ENCODE measurements at regions not wholly inside any gene's neighbourhood (a gene's known extent, or its start where the extent isn't known, plus 50 kb on each side); places are given as distances from the start of the nearest gene placed in this dataset.
"Not testable (repeated sequence)": the region's sequence is repeated elsewhere in the genome, so short reads cannot be mapped to it uniquely, and the experiment has no call there.

DNA sequence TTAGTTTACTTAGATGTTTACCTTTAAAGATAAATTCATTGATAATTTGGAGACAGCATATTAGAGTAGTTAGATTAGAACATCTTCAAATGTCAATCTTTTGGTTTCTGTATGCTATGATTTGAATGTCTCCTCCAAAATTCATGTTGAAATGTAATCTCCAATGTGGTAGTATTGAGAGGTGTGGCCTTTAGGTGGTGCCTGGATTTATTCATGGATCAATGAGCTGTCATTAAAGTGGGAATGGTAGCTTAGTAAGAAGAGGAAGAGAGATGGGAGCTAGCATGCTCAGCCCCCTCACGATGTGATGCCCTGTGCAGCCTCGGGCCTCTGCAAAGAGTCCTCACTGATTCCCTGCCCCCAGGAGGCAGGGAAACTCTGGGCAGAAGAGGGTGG is 133.6 kb upstream of the TUT7 start:
- TF ChIP-seq, protein P1, sequence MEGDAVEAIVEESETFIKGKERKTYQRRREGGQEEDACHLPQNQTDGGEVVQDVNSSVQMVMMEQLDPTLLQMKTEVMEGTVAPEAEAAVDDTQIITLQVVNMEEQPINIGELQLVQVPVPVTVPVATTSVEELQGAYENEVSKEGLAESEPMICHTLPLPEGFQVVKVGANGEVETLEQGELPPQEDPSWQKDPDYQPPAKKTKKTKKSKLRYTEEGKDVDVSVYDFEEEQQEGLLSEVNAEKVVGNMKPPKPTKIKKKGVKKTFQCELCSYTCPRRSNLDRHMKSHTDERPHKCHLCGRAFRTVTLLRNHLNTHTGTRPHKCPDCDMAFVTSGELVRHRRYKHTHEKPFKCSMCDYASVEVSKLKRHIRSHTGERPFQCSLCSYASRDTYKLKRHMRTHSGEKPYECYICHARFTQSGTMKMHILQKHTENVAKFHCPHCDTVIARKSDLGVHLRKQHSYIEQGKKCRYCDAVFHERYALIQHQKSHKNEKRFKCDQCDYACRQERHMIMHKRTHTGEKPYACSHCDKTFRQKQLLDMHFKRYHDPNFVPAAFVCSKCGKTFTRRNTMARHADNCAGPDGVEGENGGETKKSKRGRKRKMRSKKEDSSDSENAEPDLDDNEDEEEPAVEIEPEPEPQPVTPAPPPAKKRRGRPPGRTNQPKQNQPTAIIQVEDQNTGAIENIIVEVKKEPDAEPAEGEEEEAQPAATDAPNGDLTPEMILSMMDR (conservative IDR thresholded peaks at IDR 0.05; ENCODE audit: low read length) = no peak
- no peak for DNase-seq (ENCODE audit: low read depth)
- H3K4me3 ChIP-seq (ENCODE audit: low read length) = no peak overlapping the region

DNA sequence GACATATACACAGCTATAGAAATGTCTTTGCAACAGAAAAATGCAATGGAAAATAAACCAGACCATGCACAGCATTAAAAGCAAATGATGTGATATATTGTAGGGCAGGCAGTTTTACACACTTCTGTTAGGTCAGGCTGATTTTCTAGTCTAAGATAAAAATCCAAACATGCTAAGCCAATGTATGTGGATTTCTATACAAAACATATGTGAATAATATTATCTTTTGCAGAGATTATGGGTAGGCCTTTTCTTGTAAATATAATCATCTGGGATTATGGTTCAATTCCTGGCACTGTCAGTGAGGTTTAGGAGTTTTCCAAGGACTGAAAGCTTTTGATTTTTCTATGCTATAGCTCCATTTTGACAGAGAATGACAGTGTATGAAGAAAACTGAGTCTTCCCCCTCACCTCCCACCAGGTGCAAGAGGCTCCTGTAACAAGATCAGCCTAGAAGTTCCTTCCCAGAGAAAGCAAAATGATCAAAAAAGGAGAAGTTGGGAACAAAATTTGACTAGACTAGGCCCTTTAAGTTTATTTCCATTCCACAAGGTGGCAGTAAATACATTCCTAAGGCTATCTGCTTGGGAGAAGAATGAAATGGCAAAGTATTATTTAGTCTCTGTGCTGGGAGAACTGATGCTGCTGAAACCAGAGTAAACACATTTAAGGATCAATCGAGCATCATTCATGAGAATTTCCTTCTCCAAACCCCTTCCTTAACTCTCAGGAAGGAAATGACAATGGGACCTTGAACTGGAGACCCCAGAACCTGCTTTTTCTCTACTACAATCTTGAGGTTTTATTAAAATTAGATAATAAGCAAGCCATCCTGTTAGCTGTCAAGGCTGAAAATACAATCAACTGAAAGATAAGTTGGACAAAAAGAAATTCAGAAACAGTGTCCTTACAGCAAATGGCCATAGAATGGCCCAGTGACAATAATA is 133.0 kb upstream of the TUT7 start:
- DNase-seq (ENCODE audit: low read depth) = peak; percentile 85
- TF ChIP-seq, protein P1 (conservative IDR thresholded peaks at IDR 0.05; ENCODE audit: low read length) = peak; percentile 76

DNA sequence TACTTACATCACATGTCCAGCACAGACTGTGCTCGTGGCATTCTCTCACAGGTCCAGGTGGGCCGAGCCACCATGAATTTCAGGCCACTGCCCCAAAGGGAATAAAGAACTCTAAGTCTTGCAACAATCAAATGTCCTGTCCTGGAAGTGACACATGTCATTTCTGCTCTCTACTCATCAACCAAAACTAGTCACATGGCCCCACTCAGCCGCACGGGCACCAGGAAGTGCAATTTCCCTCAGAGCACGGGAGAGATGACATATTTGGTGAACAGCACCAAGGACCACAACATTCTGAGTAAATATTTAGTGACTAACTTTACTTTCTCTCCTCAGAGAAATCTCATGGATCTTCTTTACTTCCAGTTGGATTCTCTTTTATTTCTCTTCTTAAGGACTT is 131.1 kb upstream of the TUT7 start:
- H3K4me3 ChIP-seq (ENCODE audit: low read length) = no peak overlapping the region
- no peak for DNase-seq (ENCODE audit: low read depth)

More for the DNA sequence above, 133.0 kb upstream of the TUT7 start:
- H3K4me3 ChIP-seq (ENCODE audit: low read length) = no peak overlapping the region

DNA sequence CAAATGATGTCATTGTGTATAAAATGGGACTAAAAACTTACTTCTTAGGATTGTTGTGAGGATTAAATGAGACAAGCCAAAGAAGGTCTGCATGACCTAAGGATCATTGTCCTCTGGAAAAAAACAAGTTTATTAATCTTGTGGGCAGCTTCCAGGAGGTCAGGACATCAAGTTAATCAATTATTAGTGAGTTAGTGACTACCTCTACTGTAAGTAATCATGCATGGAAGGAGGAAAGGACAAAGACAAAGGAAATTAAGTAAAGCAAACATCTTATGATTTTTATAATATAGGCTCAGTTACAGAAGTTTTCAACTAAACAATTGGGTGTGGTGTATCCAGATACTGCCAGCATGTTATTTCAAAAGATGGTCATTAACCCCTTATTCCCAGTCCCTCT is 129.3 kb upstream of the TUT7 start:
- no peak for DNase-seq (ENCODE audit: low read depth)
- no peak overlapping the region for H3K4me3 ChIP-seq (ENCODE audit: low read length)
- TF ChIP-seq, protein P1 (conservative IDR thresholded peaks at IDR 0.05; ENCODE audit: low read length) = no peak

More for the DNA sequence above, 131.1 kb upstream of the TUT7 start:
- TF ChIP-seq, protein P1 (conservative IDR thresholded peaks at IDR 0.05; ENCODE audit: low read length) = no peak

DNA sequence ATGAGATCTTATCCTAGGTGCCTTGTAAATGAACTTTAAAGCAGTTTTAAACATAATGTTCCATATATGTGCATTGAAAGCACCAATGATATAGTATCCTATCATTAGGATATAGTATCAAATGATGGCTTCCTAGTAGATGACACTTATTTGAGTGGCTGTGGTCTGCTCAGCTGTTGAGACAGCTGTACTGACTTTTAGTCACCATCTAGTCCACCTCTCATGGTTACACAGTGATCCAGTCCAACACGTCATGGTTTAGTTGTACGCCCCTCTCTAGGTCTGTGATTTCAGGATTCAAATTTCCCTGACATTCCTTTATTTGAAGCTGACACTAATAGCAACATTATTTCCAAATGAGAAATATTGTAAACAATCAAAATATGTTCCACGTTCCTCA is 127.3 kb upstream of the TUT7 start:
- no peak overlapping the region for H3K4me3 ChIP-seq (ENCODE audit: low read length)
- TF ChIP-seq, protein P1 (conservative IDR thresholded peaks at IDR 0.05; ENCODE audit: low read length) = no peak
- no peak for DNase-seq (ENCODE audit: low read depth)

DNA sequence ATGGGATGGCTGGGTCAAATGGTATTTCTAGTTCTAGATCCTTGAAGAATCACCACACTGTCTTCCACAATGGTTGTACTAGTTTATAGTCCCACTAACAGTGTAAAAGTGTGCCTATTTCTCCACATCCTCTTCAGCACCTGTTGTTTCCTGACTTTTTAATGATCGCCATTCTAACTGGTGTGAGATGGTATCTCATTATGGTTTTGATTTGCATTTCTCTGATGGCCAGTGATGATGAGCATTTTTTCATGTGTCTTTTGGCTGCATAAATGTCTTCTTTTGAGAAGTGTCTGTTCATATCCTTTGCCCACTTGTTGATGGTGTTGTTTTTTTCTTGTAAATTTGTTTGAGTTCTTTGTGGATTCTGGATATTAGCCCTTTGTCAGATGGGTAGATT is 121.0 kb upstream of the TUT7 start:
- not testable (repeated sequence) for DNase-seq (ENCODE audit: low read depth); H3K4me3 ChIP-seq (ENCODE audit: low read length)

DNA sequence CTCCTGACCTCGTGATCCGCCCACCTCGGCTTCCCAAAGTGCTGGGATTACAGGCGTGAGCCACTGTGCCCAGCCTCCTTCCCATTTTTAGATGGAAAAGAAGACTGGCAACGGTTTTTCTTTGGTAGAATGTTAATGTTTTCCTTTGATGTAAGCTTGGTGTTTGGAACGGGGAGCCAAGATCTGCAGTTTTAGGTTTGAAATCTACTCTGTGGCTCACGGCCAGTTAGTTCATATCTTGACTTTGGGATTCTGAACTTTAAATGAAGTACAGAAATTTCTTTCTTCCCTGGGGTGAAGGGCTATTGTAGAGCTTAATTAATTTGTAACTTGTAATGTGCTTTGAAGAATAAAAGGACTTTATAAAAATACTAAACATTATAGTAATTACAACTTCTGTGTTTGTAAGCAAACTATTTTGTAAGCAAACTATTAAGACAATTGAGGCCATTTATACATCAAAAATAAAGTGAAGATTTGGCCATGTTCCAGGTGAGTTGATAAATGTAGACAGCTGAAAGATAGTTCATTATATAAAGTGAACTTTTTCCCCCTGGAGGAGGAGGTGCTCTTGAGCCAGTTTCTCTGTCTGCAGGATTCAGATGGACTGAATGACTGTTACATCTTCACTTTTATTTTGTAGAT is 117.1 kb upstream of the TUT7 start:
- TF ChIP-seq, protein P1 (conservative IDR thresholded peaks at IDR 0.05; ENCODE audit: low read length) = no peak
- no peak overlapping the region for H3K4me3 ChIP-seq (ENCODE audit: low read length)
- no peak for DNase-seq (ENCODE audit: low read depth)
